HG03558 (cell line): ENCODE measurements at regions not wholly inside any gene's neighbourhood (a gene's known extent, or its start where the extent isn't known, plus 50 kb on each side); places are given as distances from the start of the nearest gene placed in this dataset.
"Not testable (repeated sequence)": the region's sequence is repeated elsewhere in the genome, so short reads cannot be mapped to it uniquely, and the experiment has no call there.

Source experiments
- ATAC-seq: cut with Tn5 transposase; IDR thresholded peaks from one replicate; pipeline ENCODE4 v1.9.1; 2021; ENCODE audit warnings: moderate number of reproducible peaks; ENCODE audit not compliant: unreplicated experiment; ENCODE audit errors: extremely low read depth

DNA sequence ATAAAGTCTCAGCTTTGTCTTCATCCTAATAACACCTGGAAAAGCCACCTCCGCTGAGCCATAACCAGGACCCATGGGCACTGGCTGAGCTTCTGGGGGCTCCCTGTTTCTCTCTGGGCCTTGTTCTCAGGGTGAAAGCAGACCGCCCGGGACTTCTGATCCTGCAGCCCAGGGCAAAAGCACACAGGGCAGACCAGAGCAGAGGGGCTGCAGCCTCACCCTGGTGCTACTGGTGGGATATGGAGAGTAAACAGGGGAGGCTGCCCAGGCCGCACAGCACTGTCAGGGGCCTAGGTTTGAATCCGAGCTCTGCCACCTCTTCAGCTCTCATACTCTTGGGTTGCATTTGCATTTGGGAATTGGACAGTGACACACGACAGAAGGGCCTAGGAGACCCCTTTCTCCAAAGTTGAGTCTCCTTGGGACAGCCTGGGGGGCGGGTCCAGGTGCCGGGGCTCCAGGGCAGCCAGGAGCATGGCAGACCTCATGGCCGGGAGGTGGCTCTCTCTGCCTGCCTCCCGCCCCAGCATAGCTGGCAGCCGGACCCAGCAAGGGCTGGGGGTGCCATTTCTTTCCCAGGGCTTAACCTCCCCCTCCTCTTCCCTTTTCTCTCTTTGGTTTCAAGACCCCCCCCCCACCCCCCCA, 164.9 kb downstream of the INHBB start:
- ATAC-seq, result no peak

DNA sequence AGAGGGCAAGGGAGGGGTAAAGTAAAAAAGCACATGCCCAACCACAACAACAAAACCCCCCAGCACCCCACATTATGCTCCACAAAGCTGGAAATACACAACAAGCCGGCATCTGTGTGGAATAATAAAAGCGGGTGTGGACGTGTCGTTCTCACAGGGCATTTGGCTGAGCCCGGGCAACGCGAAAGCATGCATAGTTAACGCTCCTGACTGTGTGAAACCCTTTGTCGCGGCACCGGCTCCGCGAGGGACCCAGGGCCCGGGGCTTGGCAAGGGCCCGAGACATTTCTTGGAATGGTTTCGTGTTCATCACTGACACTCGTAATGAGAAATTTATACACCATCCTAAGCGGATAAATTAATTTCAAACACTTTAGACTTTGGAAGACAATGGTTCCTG, 165.6 kb downstream of the INHBB start:
- ATAC-seq, result no peak

DNA sequence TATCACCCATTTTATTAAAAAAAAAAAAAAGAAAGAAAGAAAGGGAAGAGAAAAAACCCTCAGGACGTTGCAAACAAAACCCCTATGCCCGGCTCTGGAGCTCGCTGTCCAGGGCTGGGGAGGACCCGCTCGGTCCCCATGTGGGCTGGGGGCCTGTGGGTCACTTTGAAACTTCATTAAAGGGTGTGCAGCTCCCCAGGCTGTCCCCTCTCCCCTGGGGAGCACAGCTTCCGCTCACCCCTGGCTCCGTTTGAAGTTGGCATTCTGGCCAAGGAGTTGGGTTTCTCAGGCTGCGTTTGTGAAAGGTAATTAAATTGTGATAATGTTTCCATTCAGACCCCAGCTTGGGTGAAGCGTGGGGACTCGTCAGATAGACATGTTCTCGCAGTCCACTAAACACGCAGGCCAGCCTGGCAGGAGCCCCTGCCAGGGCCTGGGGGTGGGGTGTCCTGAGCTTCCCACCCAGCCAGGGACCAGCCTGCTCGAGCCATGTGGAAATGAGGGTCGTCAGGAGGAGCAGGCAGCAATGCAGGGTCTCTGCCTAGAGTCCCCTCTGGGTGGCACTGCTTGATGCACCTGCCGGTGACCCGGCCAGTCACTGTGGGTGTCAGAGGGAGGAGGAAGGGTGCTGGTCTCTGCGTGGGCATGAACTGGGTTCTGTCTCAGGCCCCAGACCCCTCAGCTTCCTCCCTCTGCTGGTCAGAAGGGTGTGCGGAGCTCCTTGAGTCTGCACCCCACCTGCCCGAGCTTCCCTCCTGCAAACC, 166.2 kb downstream of the INHBB start:
- ATAC-seq, result no peak

DNA sequence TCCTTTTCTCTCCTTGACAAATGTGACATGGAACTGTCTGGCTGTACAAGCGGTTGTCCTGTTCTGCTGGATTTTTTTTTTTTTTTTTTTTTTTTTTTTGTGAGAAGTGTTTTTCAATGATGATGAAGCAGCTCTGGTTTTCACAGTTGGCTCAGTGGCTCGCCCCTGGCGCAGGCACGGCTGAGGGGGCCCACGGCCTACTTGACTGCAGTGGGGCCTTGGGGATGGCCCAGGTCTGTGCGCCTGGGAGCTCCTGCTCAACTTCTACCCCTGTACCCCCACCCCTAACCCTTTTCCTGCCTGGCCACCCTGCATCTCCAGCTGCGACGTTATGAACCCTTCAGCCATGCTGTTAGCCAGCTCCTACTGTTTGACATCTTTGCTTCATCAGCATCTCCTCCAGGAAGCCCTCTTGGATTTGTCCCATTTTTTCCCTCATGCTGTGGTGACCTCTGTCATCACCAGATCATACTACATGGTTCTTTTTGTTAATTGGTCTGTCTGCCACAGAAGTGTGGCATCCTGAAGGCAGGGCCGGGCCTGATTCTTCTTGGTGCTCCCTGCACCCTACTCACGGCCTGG, 167.9 kb downstream of the INHBB start:
- no peak for ATAC-seq

DNA sequence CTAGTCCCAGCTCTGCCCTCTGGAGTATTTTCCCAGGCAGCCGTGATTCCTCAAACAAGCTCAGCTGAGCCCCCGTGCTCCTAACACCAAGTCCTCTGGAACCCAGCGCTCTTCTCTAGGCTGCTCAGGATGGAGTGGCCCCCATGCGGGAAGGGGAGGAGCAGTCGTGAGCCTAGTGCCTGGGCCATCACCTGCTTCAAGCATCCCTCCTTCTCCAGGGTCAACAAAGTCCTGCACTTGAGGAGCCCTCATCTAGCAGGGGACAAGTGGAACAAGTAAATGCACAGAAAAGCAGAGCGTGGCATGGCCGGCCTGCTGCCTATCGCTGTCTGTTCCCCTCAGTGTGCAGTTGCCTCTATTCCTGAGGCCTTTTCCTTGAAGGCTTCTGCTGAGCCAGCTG, 168.6 kb downstream of the INHBB start:
- no peak for ATAC-seq

DNA sequence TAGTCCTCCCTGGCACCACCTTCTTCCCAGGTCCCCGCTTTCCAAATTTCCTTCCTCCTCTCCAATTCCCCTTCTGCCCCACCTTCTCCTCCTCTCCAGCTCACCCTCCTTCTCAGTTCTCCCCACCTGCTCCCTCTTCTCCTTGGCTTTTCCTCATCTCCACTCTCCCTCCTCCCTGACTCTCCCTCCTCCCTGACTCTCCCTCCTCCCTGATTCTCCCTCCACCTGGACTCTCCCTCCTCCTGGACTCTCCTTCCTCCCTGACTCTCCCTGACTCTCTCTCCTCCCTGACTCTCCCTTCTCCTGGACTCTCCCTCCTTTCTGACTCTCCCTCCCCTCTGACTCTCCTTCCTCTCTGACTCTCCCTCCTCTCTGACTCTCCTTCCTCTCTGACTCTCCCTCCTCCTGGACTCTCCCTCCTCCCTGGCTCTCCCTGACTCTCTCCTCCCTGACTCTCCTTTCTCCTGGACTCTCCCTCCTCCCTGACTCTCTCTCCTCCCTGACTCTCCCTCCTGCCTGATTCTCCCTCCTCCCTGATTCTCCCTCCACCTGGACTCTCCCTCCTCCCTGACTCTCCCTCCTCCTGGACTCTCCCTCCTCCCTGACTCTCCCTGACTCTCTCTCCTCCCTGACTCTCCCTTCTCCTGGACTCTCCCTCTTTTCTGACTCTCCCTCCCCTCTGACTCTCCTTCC, 169.3 kb downstream of the INHBB start:
- not testable (repeated sequence) for ATAC-seq

DNA sequence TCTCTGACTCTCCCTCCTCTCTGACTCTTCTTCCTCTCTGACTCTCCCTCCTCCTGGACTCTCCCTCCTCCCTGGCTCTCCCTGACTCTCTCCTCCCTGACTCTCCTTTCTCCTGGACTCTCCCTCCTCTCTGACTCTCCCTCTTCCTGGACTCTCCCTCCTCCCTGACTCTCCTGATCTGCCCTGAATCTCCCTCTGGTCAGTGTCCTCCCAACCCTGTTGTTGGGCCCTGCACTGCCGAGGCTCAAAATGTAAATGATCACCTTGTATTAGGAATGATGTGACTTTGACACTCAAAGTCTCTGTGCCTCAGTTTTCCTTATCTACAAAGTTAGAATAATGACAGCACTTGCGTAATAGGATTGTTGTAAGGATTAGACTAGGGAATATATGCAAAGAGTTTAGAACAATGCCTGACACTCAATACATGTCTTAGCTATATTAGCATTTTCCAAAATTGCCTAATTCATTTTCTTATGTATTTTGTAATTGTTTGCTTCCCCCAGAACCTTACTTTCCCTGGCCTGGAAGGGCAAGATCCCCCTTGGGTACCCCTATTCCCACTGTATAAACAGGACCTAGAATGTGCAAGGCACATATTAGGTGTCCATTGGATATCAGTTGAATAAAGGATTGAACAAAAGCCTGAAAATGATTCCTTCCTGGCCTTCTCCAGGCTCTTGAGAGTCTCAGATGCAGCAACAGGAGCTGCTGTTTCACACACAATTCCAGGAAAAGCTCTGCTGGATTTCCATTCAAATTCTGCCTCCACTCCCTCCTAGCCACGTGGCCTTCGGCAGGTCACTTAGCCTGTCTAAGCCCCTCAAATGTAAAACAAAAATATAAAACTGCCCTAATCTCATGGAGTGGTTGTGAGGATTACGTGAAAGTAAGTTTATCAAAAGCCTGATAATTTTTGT, 170.1 kb downstream of the INHBB start:
- no peak for ATAC-seq

DNA sequence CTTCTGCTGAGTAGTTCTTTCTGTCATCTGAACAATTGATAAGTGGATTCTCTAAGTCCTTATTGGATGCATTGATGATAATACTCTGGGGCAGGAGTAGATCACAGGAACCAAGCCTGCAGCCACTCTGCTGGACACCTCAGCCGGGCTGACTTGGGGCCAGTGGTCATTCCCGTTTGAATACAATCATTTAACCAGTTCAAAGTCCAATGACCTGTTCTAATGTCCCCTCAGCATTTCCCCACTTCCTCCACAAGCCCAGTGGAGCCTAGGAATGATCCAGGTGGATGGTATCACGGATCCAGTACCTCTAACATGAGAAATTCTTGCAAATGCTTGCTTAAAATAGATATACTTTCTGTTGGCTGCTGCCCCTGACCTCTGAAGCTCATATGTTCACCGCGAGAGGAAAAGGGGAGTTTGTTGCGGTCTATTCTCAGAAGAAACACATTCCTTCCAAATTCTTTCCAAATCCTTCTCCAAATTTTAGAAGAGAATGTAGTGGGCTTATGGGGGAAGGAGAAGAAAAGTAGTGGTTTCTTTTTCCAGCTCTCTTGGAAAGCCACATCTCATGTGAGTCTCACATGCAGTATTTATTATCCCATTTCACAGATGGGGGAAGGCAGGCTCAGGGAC, 170.9 kb downstream of the INHBB start:
- ATAC-seq, result no peak

DNA sequence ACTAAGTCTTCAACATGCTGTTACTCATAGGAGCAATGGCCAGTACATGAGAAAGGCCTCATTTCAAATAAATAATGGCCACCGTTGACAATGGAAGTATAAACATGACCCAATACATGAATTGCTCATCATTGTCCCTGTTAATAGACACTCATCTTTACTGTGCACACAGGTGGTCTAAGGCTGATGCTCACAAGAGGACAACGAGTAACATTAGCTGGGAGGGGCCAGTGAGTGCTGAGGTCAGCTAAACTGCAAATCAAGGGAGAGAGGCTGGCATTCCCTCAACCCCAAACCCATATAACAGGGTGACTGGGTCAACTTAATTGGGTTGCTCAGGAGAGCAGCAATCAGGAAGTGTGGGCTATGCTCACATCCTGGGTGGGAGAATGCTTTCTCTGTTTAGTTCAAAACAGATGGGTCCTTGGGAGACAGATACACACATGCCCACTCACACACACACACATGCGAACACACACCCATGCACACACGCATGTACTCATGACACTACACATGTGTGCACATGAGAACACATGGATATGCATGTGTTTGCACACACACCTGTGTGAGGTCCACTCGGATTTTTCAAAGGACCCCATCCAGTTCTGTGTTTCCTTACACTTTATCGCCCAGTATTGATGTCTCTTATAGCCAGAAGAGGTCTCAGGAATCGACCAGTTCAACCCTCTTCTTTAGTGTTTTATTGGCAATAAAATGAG, 172.0 kb downstream of the INHBB start:
- no peak for ATAC-seq

DNA sequence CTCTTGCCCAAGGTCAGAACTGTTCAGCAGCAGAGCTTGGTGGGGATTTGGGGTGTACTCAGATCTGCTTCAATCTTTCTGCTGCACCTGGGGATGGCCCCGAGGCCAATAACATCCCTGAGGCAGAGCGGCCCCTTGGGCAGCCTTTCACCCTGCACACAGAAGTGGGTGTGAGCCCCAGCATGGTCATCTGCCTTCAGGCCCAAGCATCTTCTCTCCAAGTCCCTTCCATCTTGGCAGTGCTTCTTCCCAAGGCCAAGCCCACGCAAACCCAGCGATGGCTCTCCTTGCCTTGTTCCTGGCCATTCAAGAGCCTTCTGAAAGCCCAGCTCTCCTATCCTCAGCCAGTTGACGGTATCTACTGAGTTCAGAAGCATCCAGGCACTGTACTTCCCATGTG, 172.9 kb downstream of the INHBB start:
- no peak for ATAC-seq

DNA sequence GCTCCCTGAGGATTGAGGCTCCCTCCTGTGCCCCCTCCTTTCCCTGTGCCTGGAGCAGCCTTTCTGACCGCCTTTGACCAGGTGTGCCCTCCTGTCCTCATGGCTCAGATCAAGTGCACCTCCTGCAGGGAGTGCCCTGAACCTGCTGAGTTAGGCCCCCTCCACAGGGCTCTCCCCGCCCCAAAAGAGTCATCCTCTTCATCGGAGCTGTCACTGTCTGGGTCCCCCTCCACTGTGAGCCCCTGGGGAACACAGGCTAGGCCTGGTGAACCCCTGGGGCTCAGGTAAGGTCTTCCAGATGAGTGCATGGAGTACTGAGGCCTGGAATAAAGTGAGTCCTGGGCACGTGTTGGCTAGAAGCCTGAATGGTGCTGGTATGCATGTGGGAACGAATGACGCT, 173.5 kb downstream of the INHBB start:
- ATAC-seq, result no peak

DNA sequence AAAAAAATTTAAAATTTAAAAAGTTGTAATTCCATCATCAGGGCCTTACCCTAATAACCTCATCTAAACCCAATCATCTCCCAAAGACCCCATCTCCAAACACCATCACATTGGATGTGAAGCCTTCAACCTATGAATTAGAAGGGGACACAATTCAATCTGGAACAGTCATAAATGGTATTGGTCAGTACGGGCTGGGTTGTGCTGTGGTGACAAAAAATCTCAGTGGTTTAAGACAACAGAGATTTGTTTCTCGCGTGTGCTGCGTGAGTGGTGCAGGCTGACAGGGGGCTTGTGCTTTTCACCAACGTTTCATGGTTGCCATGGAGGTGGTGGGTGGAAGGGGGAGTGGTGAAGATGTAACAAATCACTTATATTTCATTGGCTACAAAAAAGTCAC, 174.5 kb downstream of the INHBB start:
- ATAC-seq, result no peak

DNA sequence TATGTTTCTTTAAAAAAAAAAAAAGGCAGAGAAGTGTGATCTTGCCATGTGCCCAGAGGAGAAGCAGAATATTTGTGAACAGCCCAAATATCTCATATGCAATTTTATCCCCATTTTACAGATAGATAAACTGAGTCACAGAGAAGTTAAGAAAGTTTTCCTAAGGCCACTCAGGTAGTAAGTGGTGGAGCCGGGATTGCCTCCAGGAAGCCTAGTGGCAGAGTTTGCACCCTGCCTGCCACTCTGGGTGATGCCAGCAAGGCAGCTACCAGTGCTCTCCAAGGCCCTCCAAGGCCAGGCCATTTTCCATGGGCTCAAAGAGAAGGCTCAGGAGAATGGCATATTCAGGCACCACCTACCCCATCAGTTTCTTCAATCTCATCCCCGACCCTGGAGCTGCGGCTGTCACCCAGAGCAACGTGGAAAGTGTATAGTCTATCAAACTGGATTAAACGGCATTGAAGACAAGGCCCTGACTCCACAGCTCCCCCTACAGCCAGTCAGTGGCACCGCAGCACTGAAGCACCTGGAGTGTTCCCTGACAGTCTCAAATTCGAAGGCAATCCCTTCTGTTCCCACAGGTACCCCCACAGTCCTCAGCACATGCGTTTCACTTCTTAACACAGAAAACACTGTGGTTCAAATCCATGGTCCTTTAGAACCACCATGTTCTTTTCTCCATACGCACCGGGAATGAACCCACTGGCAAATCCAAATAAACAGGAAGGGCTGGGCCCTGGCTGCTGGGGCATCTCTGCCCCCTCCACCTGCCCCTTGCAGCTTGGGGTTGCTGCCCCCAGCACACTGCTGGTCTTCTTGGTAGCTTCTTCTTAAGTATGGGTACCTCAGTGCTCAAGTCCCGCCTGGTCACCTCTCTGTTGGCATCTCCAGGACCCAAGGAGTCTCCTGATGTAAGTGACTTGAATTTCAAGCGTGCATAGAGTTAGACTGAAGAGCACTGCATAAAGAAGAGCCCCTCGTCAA, 175.3 kb downstream of the INHBB start:
- ATAC-seq, result no peak

DNA sequence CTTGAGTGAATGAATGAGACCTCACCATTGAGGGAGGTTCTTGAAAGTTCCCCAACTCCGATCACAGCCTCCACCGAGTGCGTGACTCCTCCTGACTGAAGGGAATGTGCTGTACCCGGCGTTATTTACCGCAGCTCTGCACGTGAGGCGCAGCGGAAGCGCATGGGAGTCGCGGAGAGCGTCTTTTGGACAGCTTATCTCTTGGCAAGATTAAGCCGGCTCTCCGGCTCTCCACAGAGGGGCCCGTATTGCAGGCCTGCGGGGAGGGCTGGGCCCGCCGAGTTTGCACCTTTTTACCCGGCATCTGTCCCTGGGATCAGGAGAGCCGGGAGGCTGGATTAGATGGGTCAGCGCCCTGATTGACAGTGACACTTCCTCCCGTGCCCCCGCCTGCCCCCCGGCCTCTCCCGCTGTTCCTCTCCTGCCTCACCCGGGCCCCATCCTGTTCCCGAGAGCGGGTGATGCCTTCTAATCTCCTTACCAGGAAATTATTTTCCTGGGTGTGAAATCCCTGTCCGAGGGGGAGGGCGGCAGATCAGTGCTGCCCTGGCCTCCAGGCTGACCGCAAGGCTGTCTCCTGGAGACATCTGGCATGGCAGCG, 176.3 kb downstream of the INHBB start:
- no peak for ATAC-seq

DNA sequence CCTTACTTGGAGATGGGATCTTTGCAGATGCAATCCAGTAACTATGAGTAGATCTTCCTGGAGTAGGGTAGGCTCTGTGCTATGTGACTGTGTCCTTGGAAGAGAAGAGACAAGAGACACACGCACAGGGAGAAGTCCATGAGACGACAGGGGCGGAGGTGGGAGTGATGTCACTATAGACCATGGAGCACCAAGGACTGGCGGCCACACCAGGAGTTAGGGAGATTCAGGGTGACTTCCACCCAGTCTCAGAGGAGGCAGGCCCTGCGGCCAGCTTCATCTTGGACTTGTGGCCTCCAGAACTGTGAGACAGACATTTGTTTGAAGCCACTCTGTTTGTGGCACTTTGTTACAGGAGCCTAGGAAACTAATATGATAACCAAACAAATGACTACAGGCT, 177.8 kb downstream of the INHBB start:
- ATAC-seq, result no peak

DNA sequence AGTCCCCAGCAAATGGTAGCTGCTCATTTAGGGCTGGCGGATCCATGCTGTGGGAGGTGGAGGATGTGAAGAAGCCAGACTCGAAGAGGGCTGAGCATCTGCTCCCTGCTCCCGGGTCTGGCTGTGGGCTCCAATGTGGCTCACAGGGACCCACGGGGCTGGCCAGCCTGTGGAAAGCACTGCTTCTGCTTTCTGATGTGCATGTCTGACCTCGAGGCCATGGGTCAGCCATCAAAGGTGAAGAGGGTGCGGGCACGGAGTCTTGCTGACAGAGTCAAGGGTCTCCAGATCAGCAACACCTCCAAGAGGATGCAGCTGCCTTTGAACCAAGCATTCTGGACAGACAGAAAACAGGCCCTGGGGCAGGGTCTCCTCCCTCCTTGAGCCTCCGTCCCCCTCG, 178.2 kb downstream of the INHBB start:
- ATAC-seq, result no peak
